K562 (cell line): ENCODE measurements at regions not wholly inside any gene's neighbourhood (a gene's known extent, or its start where the extent isn't known, plus 50 kb on each side); places are given as distances from the start of the nearest gene placed in this dataset.

Experiments
- GATA2 ChIP-seq: sonication (generic); formaldehyde crosslinking; IDR thresholded peaks from 2 replicates; pipeline ENCODE4 v1.4.0; 2020; ENCODE audit warnings: mild to moderate bottlenecking, missing genetic modification reagents
- JUN ChIP-seq, 2 experiments: sonication (generic) in 1 of 2; formaldehyde crosslinking in 1 of 2; IDR thresholded peaks; 2 replicates each; pipeline versions ENCODE4 v1.6.1 to v1.8.0; 2012 to 2022; ENCODE audit warnings: borderline replicate concordance in 2 of 2, mild to moderate bottlenecking in 2 of 2, improper control_type of control experiment in 1 of 2, low read depth in 1 of 2, low read length in 1 of 2, missing genetic modification reagents in 1 of 2
- KDM1A ChIP-seq, 2 experiments: fragments of 450-650 bp; IDR thresholded peaks; 2 replicates each; pipeline ENCODE4 v1.6.1; 2016; ENCODE audit warnings: mild to moderate bottlenecking in 2 of 2
- MAZ ChIP-seq, 2 experiments: fragments of 450-650 bp in 1 of 2; sonication (generic) in 1 of 2; formaldehyde crosslinking; IDR thresholded peaks in 1 of 2; conservative IDR thresholded peaks in 1 of 2; 2 replicates each; pipeline versions ENCODE4 v1.4.0 to v1.5.0; 2020; ENCODE audit warnings: mild to moderate bottlenecking in 1 of 2, missing genetic modification reagents in 1 of 2
- PHB ChIP-seq: fragments of 250-450 bp; sonication (Bioruptor Pico); IDR thresholded peaks from 2 replicates; pipeline ENCODE4 v1.5.0; 2021
- POLR2A ChIP-seq: fragments of 450-650 bp; conservative IDR thresholded peaks from 2 replicates; pipeline ENCODE4 v1.6.1; 2016
- SMC3 ChIP-seq: conservative IDR thresholded peaks from 2 replicates; pipeline ENCODE4 v1.6.1; 2011; ENCODE audit warnings: low read depth, low read length, improper control_type of control experiment; ENCODE audit not compliant: insufficient read depth
- SRSF1 ChIP-seq: fragments of 200-400 bp; formaldehyde crosslinking; IDR thresholded peaks from 2 replicates; pipeline ENCODE4 v1.6.1; 2017; ENCODE audit warnings: mild to moderate bottlenecking, low read depth, low read length, moderate library complexity
- ZNF780A ChIP-seq: fragments of 250-450 bp; sonication (Bioruptor Pico); IDR thresholded peaks from 2 replicates; pipeline ENCODE4 v1.5.0; 2021; ENCODE audit warnings: mild to moderate bottlenecking

GRCh38 chr11:80457823-80458222 is 1017.0 kb upstream of the TENM4 start:
- TF ChIP-seq MAZ (CRISPR knock-in tag; conservative IDR thresholded peaks at IDR 0.05 in 1 of 2, IDR thresholded peaks at IDR 0.05 in 1 of 2) (no peak), ZNF780A (CRISPR knock-in tag) (no peak), KDM1A (IDR thresholded peaks at IDR 0.05) (no peak), SMC3 (no peak), JUN (IDR thresholded peaks at IDR 0.05; ENCODE audit: borderline replicate concordance, low read depth, low read length) (no peak), JUN (CRISPR knock-in tag; IDR thresholded peaks at IDR 0.05; ENCODE audit: borderline replicate concordance) (no peak), SRSF1 (no peak), PHB (no peak), POLR2A (no peak), GATA2 (CRISPR knock-in tag) (no peak)
